H1 (cell line): ENCODE measurements at regions not wholly inside any gene's neighbourhood (a gene's known extent, or its start where the extent isn't known, plus 50 kb on each side); places are given as distances from the start of the nearest gene placed in this dataset.

Source experiments
- ASH2L ChIP-seq: fragments of 200-600, 300-600 bp; sonication (generic); IDR thresholded peaks from one replicate; pipeline ENCODE4 v1.7.1; 2017; ENCODE audit warnings: low read length
- JUND ChIP-seq: IDR thresholded peaks from 2 replicates; pipeline ENCODE4 v1.6.1; 2011; ENCODE audit warnings: mild to moderate bottlenecking, improper control_type of control experiment, low read length
- MAFK ChIP-seq: IDR thresholded peaks from 2 replicates; pipeline ENCODE4 v1.6.1; 2012; ENCODE audit warnings: low read depth, mild to moderate bottlenecking, improper control_type of control experiment, low read length
- RFX5 ChIP-seq: IDR thresholded peaks from 2 replicates; pipeline ENCODE4 v1.6.1; 2011; ENCODE audit warnings: low read depth, low read length, improper control_type of control experiment, borderline replicate concordance
- SIX5 ChIP-seq: IDR thresholded peaks from 2 replicates; pipeline ENCODE4 v1.6.1; 2011; ENCODE audit warnings: mild to moderate bottlenecking, low read depth, low read length
- TAF1 ChIP-seq: IDR thresholded peaks from 2 replicates; pipeline ENCODE4 v1.6.1; 2011; ENCODE audit warnings: mild to moderate bottlenecking, low read depth, low read length

- TF ChIP-seq RFX5 (no peak), MAFK (no peak), ASH2L (no peak), SIX5 (no peak), JUND (no peak), TAF1 (no peak)
- TF ChIP-seq, all 59 proteins: peak for 0
Measured at GRCh38 chr5:120960510-120960909, 496.4 kb downstream of the PRR16 start (continued).
